ENCODE measurements at regions not wholly inside any gene's neighbourhood (a gene's known extent, or its start where the extent isn't known, plus 50 kb on each side); places are given as distances from the start of the nearest gene placed in this dataset.

GRCh38 chr14:63800083-63800482 is 52.7 kb upstream of the SYNE2 start:
- Histone ChIP-seq H3K4me1 (no peaks in the 10 kb centered on the region; the same call in 1 of the 2 replicates), H3K4me3 (ENCODE audit: low read depth, low read length) (no peak overlapping the region), H3K9me3 (no peaks in the 10 kb centered on the region), H3K36me3 (no peaks in the 10 kb centered on the region), H3K27me3 (no peaks in the 10 kb centered on the region)
- DNase-seq: no peak
- no peak for TF ChIP-seq CTCF (IDR thresholded peaks at IDR 0.05; ENCODE audit: low read depth, low read length)

GRCh38 chr14:63800651-63801375 is 52.0 kb upstream of the SYNE2 start:
- no peaks in the 10 kb centered on the region for H3K9me3 ChIP-seq
- H3K4me1 ChIP-seq: no peaks in the 10 kb centered on the region; the same call in 1 of the 2 replicates
- H3K36me3 ChIP-seq: no peaks in the 10 kb centered on the region
- DNase-seq: no peak
- H3K27me3 ChIP-seq: no peaks in the 10 kb centered on the region
- no peak overlapping the region for H3K4me3 ChIP-seq (ENCODE audit: low read depth, low read length)
- TF ChIP-seq CTCF (IDR thresholded peaks at IDR 0.05; ENCODE audit: low read depth, low read length): no peak

All from BE2C (cell line).